HCT116 (cell line): ENCODE measurements at regions not wholly inside any gene's neighbourhood (a gene's known extent, or its start where the extent isn't known, plus 50 kb on each side); places are given as distances from the start of the nearest gene placed in this dataset.

Experiments used
- ATAC-seq: fragments of 200-7000 bp; cut with Tn5 transposase; 2 replicates; pipeline ENCODE4 v1.9.1; 2020; ENCODE audit warnings: mild to moderate bottlenecking, moderate library complexity
- BruUV-seq: library from RNA; stranded (reverse); fragments of 400-500 nt; replicated peaks from 2 replicates; lab custom pipeline; 2021; lab: Mats Ljungman, UMichigan
- CTCF ChIA-PET: fragments of 300-600 bp; sonication (Branson Sonifier 250); formaldehyde crosslinking; loops from one replicate; lab custom pipeline; 2021; ENCODE audit warnings: antibody characterized with exemption; lab: Charles Lee
- POLR2A ChIA-PET: fragments of 300-600, 350-600 bp; sonication (Branson Sonifier 250); formaldehyde crosslinking; loops from one replicate; lab custom pipeline; 2021; ENCODE audit warnings: antibody characterized with exemption; lab: Charles Lee
- RAD21 ChIA-PET, 2 experiments: fragments of 300-600 bp; sonication (Branson Sonifier 250); formaldehyde crosslinking; loops; one replicate each; lab custom pipeline; 2023; ENCODE audit warnings: low total read pairs in 2 of 2; ENCODE audit not compliant: uncharacterized antibody in 2 of 2, unreplicated experiment in 2 of 2, low non-redundant PET in 1 of 2; lab: Charles Lee
- DNase-seq: peaks from one replicate; pipeline ENCODE4 v3.0.0-alpha.2; 2010; ENCODE audit warnings: low read depth, low spot score
- H2AFZ ChIP-seq: fragments of 200-600 bp; shearing (Covaris generic), sonication (generic); 2 replicates; pipeline ENCODE4 v1.6.1; 2017; ENCODE audit warnings: low read depth, mixed run types, mixed read lengths, antibody characterized with exemption, low read length; ENCODE audit not compliant: poor library complexity, severe bottlenecking
- H3K27ac ChIP-seq: 2 replicates; pipeline ENCODE4 v1.5.1; 2012; ENCODE audit warnings: low read depth, low read length
- H3K27me3 ChIP-seq: fragments of 200-600 bp; sonication (generic); 2 replicates; pipeline ENCODE4 v1.6.1; 2016; ENCODE audit warnings: mixed run types, low read length, mixed read lengths; ENCODE audit not compliant: insufficient read depth
- H3K36me3 ChIP-seq, 2 experiments: fragments of 200-500 bp in 1 of 2; fragments of 200-600 bp in 1 of 2; sonication (Bioruptor generic) in 1 of 2; sonication (generic) in 1 of 2; 2 replicates each; pipeline versions ENCODE4 v1.5.1 to v1.6.1; 2014 to 2016; ENCODE audit warnings: low read length in 2 of 2, inconsistent platforms in 1 of 2, mixed read lengths in 1 of 2, mixed run types in 1 of 2; ENCODE audit not compliant: insufficient read depth in 2 of 2, control insufficient read depth in 1 of 2
- H3K4me1 ChIP-seq, 2 experiments: fragments of 200-600 bp in 1 of 2; sonication (generic) in 1 of 2; 2 replicates each; pipeline versions ENCODE4 v1.5.1 to v1.6.1; 2012 to 2017; ENCODE audit warnings: low read length in 2 of 2, inconsistent platforms in 1 of 2, mild to moderate bottlenecking in 1 of 2, mixed read lengths in 1 of 2, mixed run types in 1 of 2, moderate library complexity in 1 of 2; ENCODE audit not compliant: insufficient read depth in 2 of 2, control insufficient read depth in 1 of 2
- H3K4me2 ChIP-seq: fragments of 200-600 bp; sonication (generic); 2 replicates; pipeline ENCODE4 v1.6.1; 2017; ENCODE audit warnings: mixed run types, low read length, mixed read lengths
- H3K4me3 ChIP-seq, 2 experiments: fragments of 200-600 bp in 1 of 2; sonication (generic) in 1 of 2; replicated peaks in 1 of 2; 2 replicates each; pipeline ENCODE4 v1.5.1; 2011 to 2016; ENCODE audit warnings: low read length in 2 of 2, control low read depth in 1 of 2, low read depth in 1 of 2, mild to moderate bottlenecking in 1 of 2, mixed read lengths in 1 of 2, mixed run types in 1 of 2
- H3K79me2 ChIP-seq: fragments of 200-600 bp; sonication (generic); 2 replicates; pipeline ENCODE4 v1.6.1; 2017; ENCODE audit warnings: mild to moderate bottlenecking, mixed run types, low read length, moderate library complexity, mixed read lengths; ENCODE audit not compliant: insufficient read depth
- H3K9ac ChIP-seq: fragments of 200-600 bp; sonication (generic); 2 replicates; pipeline ENCODE4 v1.6.1; 2016; ENCODE audit warnings: low read length, mixed read lengths
- H3K9me2 ChIP-seq: fragments of 200-600 bp; sonication (generic), shearing (Covaris generic); 2 replicates; pipeline ENCODE4 v1.6.1; 2017; ENCODE audit warnings: mixed run types, mild to moderate bottlenecking, moderate library complexity; ENCODE audit not compliant: insufficient read depth
- H3K9me3 ChIP-seq, 2 experiments: fragments of 200-500 bp in 1 of 2; fragments of 200-600 bp in 1 of 2; sonication (Bioruptor generic) in 1 of 2; sonication (generic) in 1 of 2; 2 replicates each; pipeline ENCODE4 v1.6.1; 2014 to 2017; ENCODE audit warnings: low read length in 2 of 2, mixed read lengths in 2 of 2, inconsistent platforms in 1 of 2, low read depth in 1 of 2, mild to moderate bottlenecking in 1 of 2, mixed run types in 1 of 2, moderate library complexity in 1 of 2; ENCODE audit not compliant: control insufficient read depth in 1 of 2, insufficient read depth in 1 of 2
- H4K20me1 ChIP-seq: fragments of 200-600 bp; sonication (generic), shearing (Covaris generic); 2 replicates; pipeline ENCODE4 v1.6.1; 2017; ENCODE audit warnings: mixed run types, mild to moderate bottlenecking, moderate library complexity; ENCODE audit not compliant: insufficient read depth
- ATF3 ChIP-seq: IDR thresholded peaks from 2 replicates; pipeline ENCODE4 v1.6.1; 2012
- CEBPB ChIP-seq: IDR thresholded peaks from 2 replicates; pipeline ENCODE4 v1.6.1; 2012; ENCODE audit warnings: low read depth
- EGR1 ChIP-seq: IDR thresholded peaks from 2 replicates; pipeline ENCODE4 v1.6.1; 2012; ENCODE audit warnings: low read depth
- ELF1 ChIP-seq: IDR thresholded peaks from 2 replicates; pipeline ENCODE4 v1.6.1; 2012; ENCODE audit warnings: low read depth, borderline replicate concordance
- EZH2phosphoT487 ChIP-seq: fragments of 200-600 bp; IDR thresholded peaks from 2 replicates; pipeline ENCODE4 v1.6.1; 2018; ENCODE audit warnings: antibody characterized with exemption, borderline replicate concordance
- FOSL1 ChIP-seq: IDR thresholded peaks from 2 replicates; pipeline ENCODE4 v1.6.1; 2012; ENCODE audit warnings: low read depth
- MAX ChIP-seq: IDR thresholded peaks from 2 replicates; pipeline ENCODE4 v1.6.1; 2012
- POLR2A ChIP-seq: IDR thresholded peaks from 2 replicates; pipeline ENCODE4 v1.7.0; 2011; ENCODE audit warnings: borderline replicate concordance; ENCODE audit not compliant: insufficient read depth, insufficient read length; ENCODE audit errors: extremely low read depth
- RAD21 ChIP-seq: IDR thresholded peaks from 2 replicates; pipeline ENCODE4 v1.6.1; 2012; ENCODE audit warnings: low read depth, mild to moderate bottlenecking
- intact Hi-C: fragments of 100-400 bp; cut with micrococcal nuclease; formaldehyde crosslinking; loops from 2 replicates; pipeline ENCODE4 v1.10.0; 2022

GRCh38 chr4:82149750-82150149, 224.0 kb downstream of the HNRNPD start:
- BruUV-seq = no TSS peak
- ChIA-PET RAD21 (no interaction called here), CTCF (no interaction called here), POLR2A (no interaction called here)
- H3K4me3 ChIP-seq = no peak overlapping the region
- peaks cover 36% of the 10 kb centered on the region for H3K27me3 ChIP-seq
- H3K27ac ChIP-seq = no peak overlapping the region
- H3K9ac ChIP-seq = no peak overlapping the region
- H3K79me2 ChIP-seq = no peaks in the 10 kb centered on the region
- H3K4me1 ChIP-seq = no peaks in the 10 kb centered on the region
- ATAC-seq (no peak), DNase-seq (no peak)
- H3K9me3 ChIP-seq = no peaks in the 10 kb centered on the region
- TF ChIP-seq EZH2phosphoT487 = no peak
- TF ChIP-seq FOSL1 = no peak
- no peak for TF ChIP-seq RAD21
- no peak for TF ChIP-seq EGR1
- no peak for TF ChIP-seq CEBPB
- H3K9me2 ChIP-seq = no peaks in the 10 kb centered on the region
- H3K4me2 ChIP-seq = no peak overlapping the region
- no peaks in the 10 kb centered on the region for H4K20me1 ChIP-seq
- intact Hi-C loops = no loop called here
- H3K36me3 ChIP-seq = no peaks in the 10 kb centered on the region
- no peak overlapping the region for H2AFZ ChIP-seq

- TF ChIP-seq ELF1 (no peak), MAX (no peak), ATF3 (no peak), POLR2A (no peak)
- Histone ChIP-seq H3K27ac (no peak overlapping the region), H3K36me3 (no peaks in the 10 kb centered on the region), H4K20me1 (no peaks in the 10 kb centered on the region; the same call in 1 of the 2 replicates), H3K4me1 (no peaks in the 10 kb centered on the region), H3K79me2 (no peaks in the 10 kb centered on the region), H3K4me3 (no peak overlapping the region), H3K4me2 (no peak overlapping the region), H2AFZ (no peak overlapping the region), H3K9me3 (no peaks in the 10 kb centered on the region), H3K27me3 (peaks cover 35% of the 10 kb centered on the region), H3K9ac (no peak overlapping the region), H3K9me2 (no peaks in the 10 kb centered on the region)
- ATAC-seq (no peak), DNase-seq (no peak)
- intact Hi-C loops = no loop called here
- no TSS peak for BruUV-seq
- RAD21 ChIA-PET = no interaction called here
- POLR2A ChIA-PET = no interaction called here
- CTCF ChIA-PET = no interaction called here
Observed at GRCh38 chr4:82145850-82146249, 227.9 kb downstream of the HNRNPD start.
